LNCAP (cell line): ENCODE measurements at regions not wholly inside any gene's neighbourhood (a gene's known extent, or its start where the extent isn't known, plus 50 kb on each side); places are given as distances from the start of the nearest gene placed in this dataset.

Experiments used
- TF ChIP-seq, protein P1 (sequence below): fragments of 450-650 bp; IDR thresholded peaks from 2 replicates; pipeline ENCODE4 v1.5.1; 2017; ENCODE audit warnings: mild to moderate bottlenecking

DNA sequence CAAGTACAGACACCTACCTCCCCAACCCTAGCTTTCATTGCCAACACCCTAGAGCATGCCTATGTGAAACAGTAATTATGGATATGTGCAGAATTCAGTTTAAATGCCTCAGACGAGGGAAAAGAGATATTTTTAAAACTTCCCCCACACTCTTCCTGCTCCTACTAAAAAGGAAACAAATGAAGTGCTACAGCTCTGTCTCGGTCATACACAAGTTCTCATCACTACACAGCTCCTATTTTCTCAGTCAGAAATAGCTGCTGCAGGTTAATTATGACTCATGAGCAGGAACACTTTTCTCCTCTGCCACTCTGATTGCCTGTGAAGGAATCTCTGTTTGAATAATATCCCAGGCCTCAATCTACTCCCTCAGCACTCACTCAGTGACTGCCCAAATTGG, 703.6 kb upstream of the FLRT2 start:
- TF ChIP-seq, protein P1, sequence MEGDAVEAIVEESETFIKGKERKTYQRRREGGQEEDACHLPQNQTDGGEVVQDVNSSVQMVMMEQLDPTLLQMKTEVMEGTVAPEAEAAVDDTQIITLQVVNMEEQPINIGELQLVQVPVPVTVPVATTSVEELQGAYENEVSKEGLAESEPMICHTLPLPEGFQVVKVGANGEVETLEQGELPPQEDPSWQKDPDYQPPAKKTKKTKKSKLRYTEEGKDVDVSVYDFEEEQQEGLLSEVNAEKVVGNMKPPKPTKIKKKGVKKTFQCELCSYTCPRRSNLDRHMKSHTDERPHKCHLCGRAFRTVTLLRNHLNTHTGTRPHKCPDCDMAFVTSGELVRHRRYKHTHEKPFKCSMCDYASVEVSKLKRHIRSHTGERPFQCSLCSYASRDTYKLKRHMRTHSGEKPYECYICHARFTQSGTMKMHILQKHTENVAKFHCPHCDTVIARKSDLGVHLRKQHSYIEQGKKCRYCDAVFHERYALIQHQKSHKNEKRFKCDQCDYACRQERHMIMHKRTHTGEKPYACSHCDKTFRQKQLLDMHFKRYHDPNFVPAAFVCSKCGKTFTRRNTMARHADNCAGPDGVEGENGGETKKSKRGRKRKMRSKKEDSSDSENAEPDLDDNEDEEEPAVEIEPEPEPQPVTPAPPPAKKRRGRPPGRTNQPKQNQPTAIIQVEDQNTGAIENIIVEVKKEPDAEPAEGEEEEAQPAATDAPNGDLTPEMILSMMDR = no peak

DNA sequence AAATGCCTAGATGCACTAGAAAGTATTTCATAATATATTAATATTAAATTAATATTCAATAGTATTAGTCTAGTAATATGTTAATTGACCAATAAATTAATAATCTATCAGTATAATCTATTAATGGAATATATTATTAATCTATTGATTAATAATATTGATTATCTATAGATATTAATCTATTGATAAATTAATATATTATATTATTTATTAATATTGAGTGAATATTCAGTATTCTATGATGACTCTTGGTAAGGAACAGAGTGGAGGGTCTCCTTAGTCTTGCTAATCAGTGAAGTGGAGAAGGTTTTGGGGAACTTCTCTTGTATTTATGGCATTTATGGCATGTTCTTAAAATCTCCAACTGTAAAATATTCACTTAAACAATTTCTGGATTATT, 679.3 kb upstream of the FLRT2 start:
- TF ChIP-seq, protein P1 = no peak

DNA sequence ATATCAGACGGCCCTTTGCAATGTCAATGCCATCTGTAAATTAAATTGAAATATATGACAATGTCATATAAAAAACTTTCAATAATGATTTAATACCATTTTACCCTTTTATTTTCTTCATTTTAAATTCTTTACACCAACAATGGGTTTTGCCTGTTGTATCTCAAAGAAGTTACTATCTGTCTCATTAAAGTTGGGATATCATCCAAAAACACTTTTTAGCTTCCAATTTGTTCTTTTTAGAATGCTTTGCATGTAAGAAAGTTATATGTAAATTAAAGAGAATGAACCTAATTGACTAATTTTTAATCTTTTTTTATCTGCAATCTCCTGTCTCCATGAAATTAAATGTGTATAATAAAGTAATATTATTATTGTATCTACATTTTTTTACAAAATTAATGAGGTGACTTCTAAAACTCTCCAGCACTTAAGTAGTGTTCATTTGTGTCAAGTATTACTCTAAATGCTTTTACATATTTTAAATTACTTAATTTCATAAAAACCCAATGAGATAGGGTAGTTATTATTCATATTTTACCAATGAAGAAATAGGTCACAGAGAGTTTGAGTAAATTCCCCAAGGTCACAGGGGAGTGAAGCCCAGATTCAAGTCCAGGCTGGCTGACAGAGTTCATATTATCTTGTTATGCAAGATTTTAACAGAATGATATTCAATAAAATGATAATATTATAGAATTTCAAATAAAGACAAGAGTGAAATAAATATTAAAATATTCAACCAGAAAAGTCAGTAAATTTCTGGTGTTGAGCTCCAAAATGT, 673.0 kb upstream of the FLRT2 start:
- TF ChIP-seq, protein P1 = no peak

DNA sequence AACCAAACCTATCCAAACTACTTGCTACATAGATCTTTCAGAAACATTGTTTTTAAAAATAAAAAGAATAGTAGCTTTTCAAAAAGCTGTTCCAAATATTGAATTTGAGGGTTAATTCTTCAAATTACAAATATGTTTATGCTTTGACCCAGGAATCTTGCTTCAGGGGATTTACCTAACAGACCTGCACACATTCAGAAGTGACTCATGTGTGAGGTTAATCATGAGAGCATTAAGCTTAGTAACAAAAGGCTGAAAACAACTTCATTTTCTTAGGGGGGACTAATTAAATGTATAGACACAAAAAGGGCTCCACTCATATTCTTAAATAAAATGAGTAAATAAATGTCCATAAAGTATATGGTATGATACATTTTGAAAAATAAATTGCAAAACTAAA, 672.4 kb upstream of the FLRT2 start:
- TF ChIP-seq, protein P1 = no peak

DNA sequence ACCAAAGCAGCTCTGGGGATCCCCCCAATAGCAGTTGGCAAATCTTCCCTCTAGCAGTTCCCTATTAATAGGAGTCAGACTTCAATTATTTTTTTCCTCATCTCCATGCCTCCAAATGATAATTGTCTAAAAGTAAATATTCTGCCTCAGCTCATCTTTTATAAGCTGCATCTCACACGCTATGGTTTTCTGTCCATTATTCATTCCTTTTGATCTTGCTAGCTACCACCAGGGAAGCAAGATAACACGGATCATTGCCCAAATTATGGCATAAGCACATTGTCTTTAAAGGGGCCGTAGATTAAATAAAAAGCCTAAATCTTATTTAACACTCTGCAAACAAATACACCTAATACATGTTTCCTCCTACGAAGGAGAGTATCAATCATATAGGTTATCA, 670.8 kb upstream of the FLRT2 start:
- TF ChIP-seq, protein P1 = no peak

DNA sequence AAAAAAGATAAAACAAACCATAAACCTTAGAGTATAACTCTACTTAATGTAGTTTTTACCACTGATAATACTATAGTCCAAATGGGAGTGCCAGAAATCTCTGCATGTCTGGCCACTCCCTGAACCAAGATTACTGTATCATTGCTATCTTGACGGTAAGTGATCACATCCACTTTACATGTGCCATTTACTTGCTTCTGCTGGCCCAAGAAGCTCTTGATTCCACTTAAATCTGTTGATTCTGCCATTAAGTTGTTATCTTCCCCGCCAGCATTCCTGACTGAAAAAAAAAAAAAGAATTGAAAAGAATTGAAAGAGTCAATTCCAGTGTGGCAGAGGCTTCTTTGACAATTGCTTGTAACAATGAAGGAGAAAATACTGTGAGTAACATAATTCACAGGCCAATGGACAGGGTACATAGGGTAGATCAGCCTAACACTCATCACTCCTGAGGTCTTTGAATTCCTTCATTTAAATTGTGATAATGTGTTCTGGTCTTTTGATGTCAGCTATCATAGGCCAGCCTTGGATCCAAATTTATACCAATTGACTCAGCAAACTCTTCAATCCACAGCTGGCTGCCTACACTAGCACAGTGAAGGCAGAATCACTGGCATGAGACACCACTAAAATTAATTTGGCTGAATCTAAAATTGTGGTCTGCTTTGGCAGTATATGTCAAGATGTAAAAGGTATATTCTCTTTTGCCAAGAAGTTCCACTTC, 665.2 kb upstream of the FLRT2 start:
- TF ChIP-seq, protein P1 = no peak

DNA sequence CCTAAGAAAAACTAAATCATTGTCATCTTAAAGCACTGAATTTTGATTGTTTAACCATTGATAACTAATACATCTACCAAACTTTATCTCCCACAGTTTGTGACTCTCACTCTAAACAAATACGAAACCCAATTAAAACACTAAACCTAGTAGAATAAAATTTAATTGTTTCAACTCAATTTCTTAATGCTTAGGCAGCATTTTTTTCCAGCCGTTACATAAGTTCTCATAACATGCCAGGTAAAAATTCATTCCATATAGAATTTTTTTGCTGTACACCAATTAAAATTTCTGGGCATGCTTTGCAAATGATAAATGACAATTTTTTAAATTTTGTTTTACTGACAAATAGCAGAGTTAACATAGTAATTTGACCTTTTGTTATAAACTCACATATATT, 658.2 kb upstream of the FLRT2 start:
- TF ChIP-seq, protein P1 = no peak
